ENCODE measurements at regions not wholly inside any gene's neighbourhood (a gene's known extent, or its start where the extent isn't known, plus 50 kb on each side); places are given as distances from the start of the nearest gene placed in this dataset.

- TF ChIP-seq TAF1 (IDR thresholded peaks at IDR 0.05; ENCODE audit: low read depth, low read length) (no peak), POLR2AphosphoS5 (IDR thresholded peaks at IDR 0.05; ENCODE audit: low read depth, low read length) (no peak), POLR2A (IDR thresholded peaks at IDR 0.05; ENCODE audit: low read depth, low read length) (no peak)
Observed at GRCh38 chr10:112047674-112048073, 135.9 kb downstream of the GPAM start.

Data from GM12891 (cell line).